ENCODE measurements at regions not wholly inside any gene's neighbourhood (a gene's known extent, or its start where the extent isn't known, plus 50 kb on each side); places are given as distances from the start of the nearest gene placed in this dataset.
"Not testable (repeated sequence)": the region's sequence is repeated elsewhere in the genome, so short reads cannot be mapped to it uniquely, and the experiment has no call there.

DNA sequence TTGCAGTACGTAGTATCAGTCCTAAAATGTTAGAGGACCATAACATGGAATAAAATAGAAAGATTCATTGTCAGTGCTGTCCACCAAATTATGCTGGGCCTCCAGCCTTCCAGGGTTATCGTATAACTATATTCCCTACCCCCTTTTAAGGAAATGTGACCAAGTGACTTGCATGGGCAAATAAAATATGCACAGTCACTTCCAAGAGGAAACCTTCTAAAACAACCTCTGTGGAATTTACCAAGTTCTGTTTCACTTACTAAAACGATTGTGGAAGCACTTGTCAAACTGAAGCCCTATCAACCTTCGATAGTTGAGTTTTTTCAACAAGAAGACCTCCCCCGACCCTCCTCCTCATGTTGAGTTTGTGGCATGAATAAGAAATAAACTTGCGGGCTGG is 345.4 kb upstream of the C16orf82 start:
- DNase-seq (ENCODE audit: low read depth), result no peak
- H3K4me3 ChIP-seq (ENCODE audit: low read depth, low read length), result no peak overlapping the region
- TF ChIP-seq, protein P1, sequence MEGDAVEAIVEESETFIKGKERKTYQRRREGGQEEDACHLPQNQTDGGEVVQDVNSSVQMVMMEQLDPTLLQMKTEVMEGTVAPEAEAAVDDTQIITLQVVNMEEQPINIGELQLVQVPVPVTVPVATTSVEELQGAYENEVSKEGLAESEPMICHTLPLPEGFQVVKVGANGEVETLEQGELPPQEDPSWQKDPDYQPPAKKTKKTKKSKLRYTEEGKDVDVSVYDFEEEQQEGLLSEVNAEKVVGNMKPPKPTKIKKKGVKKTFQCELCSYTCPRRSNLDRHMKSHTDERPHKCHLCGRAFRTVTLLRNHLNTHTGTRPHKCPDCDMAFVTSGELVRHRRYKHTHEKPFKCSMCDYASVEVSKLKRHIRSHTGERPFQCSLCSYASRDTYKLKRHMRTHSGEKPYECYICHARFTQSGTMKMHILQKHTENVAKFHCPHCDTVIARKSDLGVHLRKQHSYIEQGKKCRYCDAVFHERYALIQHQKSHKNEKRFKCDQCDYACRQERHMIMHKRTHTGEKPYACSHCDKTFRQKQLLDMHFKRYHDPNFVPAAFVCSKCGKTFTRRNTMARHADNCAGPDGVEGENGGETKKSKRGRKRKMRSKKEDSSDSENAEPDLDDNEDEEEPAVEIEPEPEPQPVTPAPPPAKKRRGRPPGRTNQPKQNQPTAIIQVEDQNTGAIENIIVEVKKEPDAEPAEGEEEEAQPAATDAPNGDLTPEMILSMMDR (IDR thresholded peaks at IDR 0.05; ENCODE audit: control insufficient read depth, extremely low read depth, insufficient read depth), result no peak

DNA sequence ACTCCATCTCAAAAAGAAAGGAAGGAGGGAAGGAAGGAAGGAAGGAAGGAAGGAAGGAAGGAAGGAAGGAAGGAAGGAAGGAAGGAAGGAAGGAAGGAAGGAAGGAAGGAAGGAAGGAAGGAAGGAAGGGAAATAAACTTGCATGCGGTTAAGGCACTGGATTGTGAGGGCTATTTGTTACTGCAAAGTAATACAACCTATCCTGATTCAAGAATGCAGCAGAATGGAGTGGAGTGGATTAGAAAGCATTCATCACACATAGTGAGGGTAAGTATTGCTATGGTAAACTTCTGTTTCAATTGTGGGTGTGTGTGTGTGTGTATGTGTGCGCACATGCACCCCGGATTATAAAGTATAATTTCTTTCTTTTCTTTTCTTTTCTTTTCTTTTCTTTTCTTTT is 344.8 kb upstream of the C16orf82 start:
- not testable (repeated sequence) for DNase-seq (ENCODE audit: low read depth); H3K4me3 ChIP-seq (ENCODE audit: low read depth, low read length)

DNA sequence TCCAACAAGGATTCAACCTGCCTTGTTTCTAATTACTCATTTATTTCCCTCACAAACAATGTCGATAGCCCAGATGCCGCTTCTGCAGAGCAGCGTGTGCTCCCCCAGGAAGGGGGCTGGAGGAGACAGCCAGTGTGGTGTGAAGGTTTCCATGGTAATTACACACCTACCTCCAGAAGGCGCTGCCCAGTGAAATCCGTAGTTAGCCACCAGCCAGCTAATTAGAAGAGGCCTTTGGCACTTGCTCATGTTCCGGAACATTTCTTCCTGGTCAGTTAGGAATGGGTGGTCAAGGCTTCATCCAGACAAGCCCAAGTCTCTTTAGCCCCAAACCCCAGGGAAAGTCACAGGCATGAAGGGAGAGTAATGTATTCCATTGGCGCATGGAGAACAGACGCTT is 342.5 kb upstream of the C16orf82 start:
- H3K4me3 ChIP-seq (ENCODE audit: low read depth, low read length), result no peak overlapping the region
- DNase-seq (ENCODE audit: low read depth), result no peak
- TF ChIP-seq, protein P1 (IDR thresholded peaks at IDR 0.05; ENCODE audit: control insufficient read depth, extremely low read depth, insufficient read depth), result no peak

DNA sequence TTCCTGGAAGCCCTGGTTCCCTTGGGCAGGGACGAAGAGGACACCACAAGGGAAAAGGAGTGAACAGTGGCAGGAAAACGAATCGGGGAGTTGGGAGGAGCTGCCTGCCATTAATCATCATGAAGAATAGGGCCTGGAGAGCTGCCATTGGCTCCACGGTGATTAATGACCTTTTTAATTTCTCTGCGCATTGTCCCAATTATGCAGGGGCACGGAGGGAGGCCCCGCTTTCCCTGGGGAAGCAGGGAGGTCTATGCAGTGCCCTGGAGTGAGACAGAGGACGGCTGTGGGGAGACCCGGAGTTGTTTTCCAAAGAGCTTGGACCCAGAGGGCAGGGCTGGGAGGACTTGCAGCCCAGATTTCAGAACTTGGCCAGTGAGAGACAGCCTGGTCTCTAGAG is 338.9 kb upstream of the C16orf82 start:
- TF ChIP-seq, protein P1 (IDR thresholded peaks at IDR 0.05; ENCODE audit: control insufficient read depth, extremely low read depth, insufficient read depth), result no peak
- no peak for DNase-seq (ENCODE audit: low read depth)
- no peak overlapping the region for H3K4me3 ChIP-seq (ENCODE audit: low read depth, low read length)

DNA sequence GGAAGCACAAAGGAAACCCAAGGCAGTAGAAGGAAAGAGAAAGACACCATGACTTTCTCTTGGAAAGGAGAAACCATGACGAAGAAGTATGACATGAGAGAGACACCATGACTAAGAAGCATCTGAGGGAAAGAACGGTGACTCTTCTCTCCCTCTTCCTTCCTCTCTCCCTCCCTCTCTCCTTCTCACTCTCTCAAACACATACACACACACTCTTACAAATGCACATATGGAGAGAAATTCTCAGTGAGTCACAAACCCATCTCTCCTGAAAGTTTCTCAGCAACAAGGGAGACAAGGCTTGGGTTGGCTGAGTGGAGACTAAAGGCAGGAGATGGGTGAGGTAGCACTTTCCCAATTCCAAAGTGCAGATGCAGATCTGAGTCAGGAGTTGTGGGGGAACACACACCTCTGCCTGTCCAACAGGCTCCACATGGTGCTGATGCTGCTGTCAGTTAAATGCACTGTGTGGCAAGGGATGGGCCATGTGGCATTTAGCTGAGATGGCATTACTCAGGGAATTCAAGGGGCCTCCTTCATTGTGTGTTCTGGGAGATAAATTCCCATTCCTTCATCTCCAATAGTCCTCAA is 336.7 kb upstream of the C16orf82 start:
- TF ChIP-seq, protein P1 (IDR thresholded peaks at IDR 0.05; ENCODE audit: control insufficient read depth, extremely low read depth, insufficient read depth), result no peak
- no peak overlapping the region for H3K4me3 ChIP-seq (ENCODE audit: low read depth, low read length)

DNA sequence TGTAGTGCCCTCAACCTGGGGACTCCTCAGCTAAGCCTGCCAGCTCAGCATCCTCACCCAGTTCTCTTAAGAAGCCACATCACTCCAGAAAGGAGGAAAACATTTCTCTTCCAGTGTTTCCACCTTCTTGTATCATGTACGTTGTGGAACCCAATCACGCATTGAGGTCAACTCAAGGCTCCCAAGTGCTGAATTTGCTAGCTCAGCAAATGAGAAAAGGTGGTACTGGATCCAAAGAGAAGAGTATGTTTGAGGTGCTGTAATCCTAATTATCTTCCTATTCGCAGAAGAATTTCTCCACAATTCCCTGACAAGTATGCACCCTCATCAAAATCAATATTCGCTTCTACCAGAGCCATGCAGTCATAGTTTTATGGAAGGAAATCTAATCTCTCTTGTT is 335.0 kb upstream of the C16orf82 start:
- H3K4me3 ChIP-seq (ENCODE audit: low read depth, low read length), result no peak overlapping the region
- no peak for DNase-seq (ENCODE audit: low read depth)
- TF ChIP-seq, protein P1 (IDR thresholded peaks at IDR 0.05; ENCODE audit: control insufficient read depth, extremely low read depth, insufficient read depth), result no peak

More for the DNA sequence above, 336.7 kb upstream of the C16orf82 start:
- no peak for DNase-seq (ENCODE audit: low read depth)

DNA sequence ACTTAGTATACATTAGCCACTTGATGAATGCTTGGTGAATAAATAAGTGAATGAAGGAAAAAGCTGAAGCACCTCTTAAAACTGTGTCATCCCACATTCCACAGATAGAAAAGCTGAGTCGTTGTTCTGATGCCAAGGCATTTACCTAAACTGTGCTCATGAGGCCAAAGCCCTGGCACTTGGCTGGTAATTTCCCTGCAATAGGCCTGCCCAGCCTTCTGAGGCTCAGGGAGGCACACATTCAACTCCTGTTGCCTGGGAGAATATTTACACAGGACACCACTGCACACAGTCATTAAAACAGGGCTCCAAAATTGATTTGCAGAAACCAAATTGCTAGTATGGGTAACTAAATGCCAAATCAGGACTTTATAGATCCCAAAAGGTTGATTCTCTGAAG is 333.0 kb upstream of the C16orf82 start:
- no peak for DNase-seq (ENCODE audit: low read depth)
- H3K4me3 ChIP-seq (ENCODE audit: low read depth, low read length), result no peak overlapping the region
- TF ChIP-seq, protein P1 (IDR thresholded peaks at IDR 0.05; ENCODE audit: control insufficient read depth, extremely low read depth, insufficient read depth), result no peak
